ENCODE measurements at regions not wholly inside any gene's neighbourhood (a gene's known extent, or its start where the extent isn't known, plus 50 kb on each side); places are given as distances from the start of the nearest gene placed in this dataset.

DNA sequence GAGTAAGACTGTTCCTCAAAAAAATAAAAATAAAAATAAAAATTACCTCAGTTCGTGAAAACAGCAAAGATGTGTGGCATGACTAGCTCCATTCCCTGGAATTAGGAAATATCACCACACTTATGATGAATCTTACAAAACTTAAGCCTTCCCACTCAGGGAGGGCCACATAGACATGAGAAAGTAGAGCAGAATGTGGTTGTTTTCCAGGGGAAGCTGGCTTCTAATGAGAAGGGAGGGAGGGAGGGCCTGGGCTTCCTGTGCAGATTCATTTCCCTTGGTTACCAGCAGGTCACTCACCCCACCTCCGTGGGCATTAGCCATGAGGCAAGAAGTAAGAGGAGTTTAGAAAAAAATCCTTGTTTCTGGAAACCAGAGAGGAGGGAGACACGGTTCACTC, 95.9 kb upstream of the RMDN2 start:
- Histone ChIP-seq H3K9me3 (ENCODE audit: low read depth, low read length) (no peaks in the 10 kb centered on the region), H3K4me1 (ENCODE audit: insufficient read depth, low read length) (peaks cover 45% of the 10 kb centered on the region), H3K27me3 (ENCODE audit: insufficient read depth, low read length) (no peaks in the 10 kb centered on the region), H3K4me2 (ENCODE audit: insufficient read depth, low read length) (peak overlapping the region; percentile 47), H4K20me1 (ENCODE audit: insufficient read depth, low read length) (no peaks in the 10 kb centered on the region), H3K79me2 (ENCODE audit: insufficient read depth, low read length) (no peaks in the 10 kb centered on the region), H3K27ac (ENCODE audit: low read depth, low read length) (peak overlapping the region; percentile 98), H3K4me3 (ENCODE audit: insufficient read depth, low read length) (no peak overlapping the region), H3K36me3 (ENCODE audit: insufficient read depth, low read length) (no peaks in the 10 kb centered on the region), H2AFZ (ENCODE audit: low read length) (no peak overlapping the region)
- TF ChIP-seq, protein P1, sequence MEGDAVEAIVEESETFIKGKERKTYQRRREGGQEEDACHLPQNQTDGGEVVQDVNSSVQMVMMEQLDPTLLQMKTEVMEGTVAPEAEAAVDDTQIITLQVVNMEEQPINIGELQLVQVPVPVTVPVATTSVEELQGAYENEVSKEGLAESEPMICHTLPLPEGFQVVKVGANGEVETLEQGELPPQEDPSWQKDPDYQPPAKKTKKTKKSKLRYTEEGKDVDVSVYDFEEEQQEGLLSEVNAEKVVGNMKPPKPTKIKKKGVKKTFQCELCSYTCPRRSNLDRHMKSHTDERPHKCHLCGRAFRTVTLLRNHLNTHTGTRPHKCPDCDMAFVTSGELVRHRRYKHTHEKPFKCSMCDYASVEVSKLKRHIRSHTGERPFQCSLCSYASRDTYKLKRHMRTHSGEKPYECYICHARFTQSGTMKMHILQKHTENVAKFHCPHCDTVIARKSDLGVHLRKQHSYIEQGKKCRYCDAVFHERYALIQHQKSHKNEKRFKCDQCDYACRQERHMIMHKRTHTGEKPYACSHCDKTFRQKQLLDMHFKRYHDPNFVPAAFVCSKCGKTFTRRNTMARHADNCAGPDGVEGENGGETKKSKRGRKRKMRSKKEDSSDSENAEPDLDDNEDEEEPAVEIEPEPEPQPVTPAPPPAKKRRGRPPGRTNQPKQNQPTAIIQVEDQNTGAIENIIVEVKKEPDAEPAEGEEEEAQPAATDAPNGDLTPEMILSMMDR (IDR thresholded peaks at IDR 0.05; ENCODE audit: extremely low read depth, low read depth, low read length): no peak
- peak; percentile 85 for DNase-seq (ENCODE audit: insufficient read length, low spot score, missing footprints)

DNA sequence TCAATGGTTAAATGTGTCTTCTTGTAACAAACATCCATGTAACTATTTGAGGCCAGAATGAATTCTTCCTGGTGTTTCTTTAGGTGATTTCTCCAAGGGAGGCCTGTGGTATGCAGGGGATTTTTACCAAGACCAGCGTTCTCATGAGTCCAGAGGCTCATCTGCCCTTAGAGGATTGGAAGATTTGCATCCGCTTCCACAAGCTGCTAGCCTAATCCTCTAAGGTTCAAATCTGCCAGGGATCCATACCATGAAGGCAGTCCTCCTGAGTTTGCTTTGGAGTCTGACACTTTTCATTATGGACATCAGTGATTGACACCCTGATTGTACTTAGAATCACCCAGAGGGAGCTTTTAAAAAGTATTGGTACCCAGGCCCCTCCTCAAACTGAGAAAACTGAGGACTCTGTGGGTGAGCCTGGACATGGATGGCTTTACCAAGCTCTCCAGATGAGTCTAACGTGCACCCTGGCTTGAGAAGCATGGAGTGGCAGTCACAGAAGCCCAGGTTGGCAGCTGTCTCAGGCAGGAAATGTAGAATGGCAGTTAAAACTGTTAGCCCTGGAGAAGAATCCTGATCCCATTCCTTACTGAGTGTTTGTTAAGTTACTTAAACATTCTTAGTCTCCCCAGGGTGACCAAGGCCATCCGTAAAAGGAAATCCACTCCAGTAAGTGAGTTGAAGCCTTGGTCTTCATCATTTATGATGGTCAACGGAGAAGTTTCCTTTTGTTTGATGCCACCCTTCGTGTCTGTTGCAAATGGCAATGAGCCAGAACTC, 95.3 kb upstream of the RMDN2 start:
- Histone ChIP-seq H3K27me3 (ENCODE audit: insufficient read depth, low read length) (no peaks in the 10 kb centered on the region), H3K4me1 (ENCODE audit: insufficient read depth, low read length) (peaks cover 45% of the 10 kb centered on the region), H3K79me2 (ENCODE audit: insufficient read depth, low read length) (no peaks in the 10 kb centered on the region), H3K4me3 (ENCODE audit: insufficient read depth, low read length) (no peak overlapping the region), H3K27ac (ENCODE audit: low read depth, low read length) (peak overlapping the region; percentile 98), H3K36me3 (ENCODE audit: insufficient read depth, low read length) (no peaks in the 10 kb centered on the region), H3K9me3 (ENCODE audit: low read depth, low read length) (no peaks in the 10 kb centered on the region), H2AFZ (ENCODE audit: low read length) (peak overlapping the region; percentile 9), H4K20me1 (ENCODE audit: insufficient read depth, low read length) (no peaks in the 10 kb centered on the region), H3K4me2 (ENCODE audit: insufficient read depth, low read length) (peak overlapping the region; percentile 47)
- DNase-seq (ENCODE audit: insufficient read length, low spot score, missing footprints): no peak
- TF ChIP-seq, protein P1 (IDR thresholded peaks at IDR 0.05; ENCODE audit: extremely low read depth, low read depth, low read length): no peak

DNA sequence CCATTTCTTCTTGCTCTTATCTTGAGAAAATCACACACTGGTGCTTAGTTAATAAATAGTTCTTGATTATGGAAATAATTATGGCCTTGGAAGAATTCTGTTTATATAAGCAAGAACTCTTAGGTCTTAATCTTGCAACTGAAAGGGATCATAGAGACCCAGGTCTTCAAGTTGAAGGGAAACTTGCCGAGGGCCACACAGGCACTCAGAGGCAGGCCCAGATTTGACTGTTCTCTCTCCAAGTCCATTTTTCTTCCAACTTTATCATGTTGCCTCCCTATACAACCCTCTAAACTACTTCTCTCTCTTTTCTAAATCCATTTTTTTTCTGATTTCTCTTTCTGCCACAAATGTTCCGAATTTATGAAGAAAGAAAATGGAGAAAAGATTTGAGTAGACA, 94.5 kb upstream of the RMDN2 start:
- no peak for DNase-seq (ENCODE audit: insufficient read length, low spot score, missing footprints)
- H3K4me2 ChIP-seq (ENCODE audit: insufficient read depth, low read length): no peak overlapping the region
- TF ChIP-seq, protein P1 (IDR thresholded peaks at IDR 0.05; ENCODE audit: extremely low read depth, low read depth, low read length): no peak
- no peaks in the 10 kb centered on the region for H3K79me2 ChIP-seq (ENCODE audit: insufficient read depth, low read length)
- peak overlapping the region; percentile 98 for H3K27ac ChIP-seq (ENCODE audit: low read depth, low read length)
- H4K20me1 ChIP-seq (ENCODE audit: insufficient read depth, low read length): no peaks in the 10 kb centered on the region
- no peak overlapping the region for H3K4me3 ChIP-seq (ENCODE audit: insufficient read depth, low read length)
- H3K27me3 ChIP-seq (ENCODE audit: insufficient read depth, low read length): no peaks in the 10 kb centered on the region
- no peaks in the 10 kb centered on the region for H3K9me3 ChIP-seq (ENCODE audit: low read depth, low read length)
- peaks cover 45% of the 10 kb centered on the region for H3K4me1 ChIP-seq (ENCODE audit: insufficient read depth, low read length)
- H2AFZ ChIP-seq (ENCODE audit: low read length): no peak overlapping the region
- no peaks in the 10 kb centered on the region for H3K36me3 ChIP-seq (ENCODE audit: insufficient read depth, low read length)

DNA sequence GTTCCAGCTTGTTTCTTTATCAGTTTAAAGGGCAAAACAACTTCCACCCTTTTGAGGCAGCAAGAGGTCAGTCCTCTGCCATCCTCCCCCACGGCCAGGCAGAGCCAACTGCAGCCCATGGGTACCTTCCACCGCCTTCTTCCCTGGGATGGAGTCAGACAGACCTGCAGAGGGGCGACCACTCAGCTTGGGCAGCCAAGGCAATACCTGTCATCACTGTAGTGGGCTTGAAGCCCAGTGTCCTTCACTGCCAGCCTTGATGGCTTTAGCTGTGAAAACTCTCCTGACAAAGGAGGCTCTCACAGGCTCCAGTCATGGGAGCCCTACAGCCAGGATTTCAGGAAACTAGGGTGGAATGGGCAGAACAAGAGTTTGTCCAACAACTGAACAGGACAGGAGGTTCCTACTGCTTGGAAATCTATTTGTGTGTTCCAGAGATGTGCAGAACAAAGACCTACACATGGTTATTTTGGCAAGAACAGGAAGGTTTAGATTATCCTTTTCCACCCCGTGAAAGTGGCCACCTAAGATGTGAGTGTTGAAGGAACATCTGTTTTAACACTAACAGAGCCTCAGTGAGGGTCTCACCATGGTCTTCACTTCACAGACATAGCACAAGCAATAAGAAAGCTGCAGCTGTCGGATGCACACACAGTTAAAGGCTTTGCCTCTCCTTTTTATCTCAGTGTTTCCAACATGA, 93.9 kb upstream of the RMDN2 start:
- Histone ChIP-seq H3K9me3 (ENCODE audit: low read depth, low read length) (no peaks in the 10 kb centered on the region), H2AFZ (ENCODE audit: low read length) (no peak overlapping the region), H3K27me3 (ENCODE audit: insufficient read depth, low read length) (no peaks in the 10 kb centered on the region), H3K4me3 (ENCODE audit: insufficient read depth, low read length) (no peak overlapping the region), H3K79me2 (ENCODE audit: insufficient read depth, low read length) (no peaks in the 10 kb centered on the region), H3K36me3 (ENCODE audit: insufficient read depth, low read length) (no peaks in the 10 kb centered on the region), H3K4me2 (ENCODE audit: insufficient read depth, low read length) (no peak overlapping the region), H4K20me1 (ENCODE audit: insufficient read depth, low read length) (no peaks in the 10 kb centered on the region), H3K4me1 (ENCODE audit: insufficient read depth, low read length) (peaks cover 45% of the 10 kb centered on the region), H3K27ac (ENCODE audit: low read depth, low read length) (no peak overlapping the region)
- DNase-seq (ENCODE audit: insufficient read length, low spot score, missing footprints): no peak
- TF ChIP-seq, protein P1 (IDR thresholded peaks at IDR 0.05; ENCODE audit: extremely low read depth, low read depth, low read length): no peak
